ENCODE measurements at regions not wholly inside any gene's neighbourhood (a gene's known extent, or its start where the extent isn't known, plus 50 kb on each side); places are given as distances from the start of the nearest gene placed in this dataset.

- Histone ChIP-seq H3K27ac (no peak overlapping the region), H3K9me3 (peaks cover 0 to 6% (median 0%) of the 10 kb centered on the region in 3 donors), H3K27me3 (no peaks in the 10 kb centered on the region), H3K4me3 (no peak overlapping the region), H3K4me1 (peaks cover 0 to 5% (median 0%) of the 10 kb centered on the region in 3 donors), H3K36me3 (no peaks in the 10 kb centered on the region)
- intact Hi-C loops (cut with DNase I), result no loop called here
- WGBS, 2 donors, result 82 to 92% methylated on average over 1 of the region's 1 CpG
- TF ChIP-seq CTCF (IDR thresholded peaks at IDR 0.05) (no peak), POLR2A (IDR thresholded peaks at IDR 0.05) (no peak)
- no peak for DNase-seq
Observed at GRCh38 chr1:59100708-59101374, 196.1 kb upstream of the FGGY start.

GRCh38 chr1:59101518-59101917, 195.4 kb upstream of the FGGY start:
- Histone ChIP-seq H3K27ac (no peak overlapping the region), H3K4me3 (no peak overlapping the region), H3K9me3 (peaks cover 0 to 6% (median 0%) of the 10 kb centered on the region in 3 donors), H3K4me1 (peaks cover 0 to 12% (median 0%) of the 10 kb centered on the region in 3 donors), H3K36me3 (no peaks in the 10 kb centered on the region), H3K27me3 (no peaks in the 10 kb centered on the region)
- TF ChIP-seq POLR2A (IDR thresholded peaks at IDR 0.05) (no peak), CTCF (IDR thresholded peaks at IDR 0.05) (no peak)
- 50 to 65% methylated on average over 2 of the region's 2 CpGs for WGBS, 2 donors
- DNase-seq, result no peak
- intact Hi-C loops (cut with DNase I), result no loop called here

- Histone ChIP-seq H3K27ac (no peak overlapping the region), H3K27me3 (no peaks in the 10 kb centered on the region)
Observed at GRCh38 chr1:59103457-59103856, 193.4 kb upstream of the FGGY start.

GRCh38 chr1:59104191-59104760, 192.6 kb upstream of the FGGY start:
- 76 to 85% methylated on average over 4 of the region's 4 CpGs for WGBS, 2 donors
- Histone ChIP-seq H3K36me3 (no peaks in the 10 kb centered on the region), H3K27me3 (no peaks in the 10 kb centered on the region), H3K4me1 (peaks cover 0 to 29% (median 13%) of the 10 kb centered on the region in 3 donors), H3K9me3 (peaks cover 0 to 6% (median 0%) of the 10 kb centered on the region in 3 donors), H3K4me3 (no peak overlapping the region), H3K27ac (no peak overlapping the region)
- DNase-seq, result no peak
- TF ChIP-seq CTCF (IDR thresholded peaks at IDR 0.05) (no peak), POLR2A (IDR thresholded peaks at IDR 0.05) (no peak)
- intact Hi-C loops (cut with DNase I), result no loop called here

More at GRCh38 chr1:59103457-59103856, 193.4 kb upstream of the FGGY start:
- peaks cover 0 to 29% (median 13%) of the 10 kb centered on the region in 3 donors for H3K4me1 ChIP-seq
- H3K4me3 ChIP-seq, result no peak overlapping the region
- 87 to 91% methylated on average over 4 of the region's 4 CpGs for WGBS, 2 donors
- peaks cover 0 to 6% (median 0%) of the 10 kb centered on the region in 3 donors for H3K9me3 ChIP-seq
- DNase-seq, result no peak
- intact Hi-C loops (cut with DNase I), result no loop called here
- no peaks in the 10 kb centered on the region for H3K36me3 ChIP-seq
- TF ChIP-seq POLR2A (IDR thresholded peaks at IDR 0.05) (no peak), CTCF (IDR thresholded peaks at IDR 0.05) (no peak)
